Left kidney (tissue), 1 donor: ENCODE measurements at regions not wholly inside any gene's neighbourhood (a gene's known extent, or its start where the extent isn't known, plus 50 kb on each side); places are given as distances from the start of the nearest gene placed in this dataset.

Experiments
- DNase-seq: peaks from one replicate; pipeline ENCODE4 v3.0.0-alpha.2; 2013

GRCh38 chr5:68450245-68450852 is 234.8 kb downstream of the PIK3R1 start:
- no peak for DNase-seq

GRCh38 chr5:68452286-68452685 is 236.7 kb downstream of the PIK3R1 start:
- DNase-seq = no peak

- no peak for DNase-seq
Observed at GRCh38 chr5:68454172-68454571, 238.6 kb downstream of the PIK3R1 start.

GRCh38 chr5:68454766-68455165 is 239.2 kb downstream of the PIK3R1 start:
- no peak for DNase-seq

- DNase-seq = no peak
Observed at GRCh38 chr5:68455216-68455615, 239.7 kb downstream of the PIK3R1 start.

GRCh38 chr5:68456756-68457217 is 241.2 kb downstream of the PIK3R1 start:
- peak; percentile 55 for DNase-seq

GRCh38 chr5:68457285-68457684 is 241.7 kb downstream of the PIK3R1 start:
- DNase-seq = no peak

- DNase-seq = no peak
Observed at GRCh38 chr5:68458416-68459021, 243.0 kb downstream of the PIK3R1 start.

GRCh38 chr5:68459093-68459809 is 243.7 kb downstream of the PIK3R1 start:
- DNase-seq = no peak

GRCh38 chr5:68459810-68460139 is 244.2 kb downstream of the PIK3R1 start:
- DNase-seq = no peak

GRCh38 chr5:68460147-68460798 is 244.7 kb downstream of the PIK3R1 start:
- DNase-seq = peak; percentile 63

- DNase-seq = no peak
Observed at GRCh38 chr5:68463606-68464005, 248.1 kb downstream of the PIK3R1 start.

- no peak for DNase-seq
Observed at GRCh38 chr5:68464424-68464823, 248.9 kb downstream of the PIK3R1 start.

GRCh38 chr5:68465133-68465532 is 249.6 kb downstream of the PIK3R1 start:
- no peak for DNase-seq

- DNase-seq = no peak
Observed at GRCh38 chr5:68465934-68466551, 250.5 kb downstream of the PIK3R1 start.

GRCh38 chr5:68467208-68467607 is 251.7 kb downstream of the PIK3R1 start:
- DNase-seq = no peak

- no peak for DNase-seq
Observed at GRCh38 chr5:68467794-68468193, 252.2 kb downstream of the PIK3R1 start.

GRCh38 chr5:68468322-68468721 is 252.8 kb downstream of the PIK3R1 start:
- no peak for DNase-seq

GRCh38 chr5:68475476-68475983 is 260.0 kb downstream of the PIK3R1 start:
- DNase-seq = no peak

- DNase-seq = no peak
Observed at GRCh38 chr5:68476854-68477253, 261.3 kb downstream of the PIK3R1 start.

- DNase-seq = no peak
Observed at GRCh38 chr5:68478301-68479095, 262.9 kb downstream of the PIK3R1 start.

GRCh38 chr5:68479524-68479923 is 264.0 kb downstream of the PIK3R1 start:
- DNase-seq = no peak
